K562 (cell line): ENCODE measurements at regions not wholly inside any gene's neighbourhood (a gene's known extent, or its start where the extent isn't known, plus 50 kb on each side); places are given as distances from the start of the nearest gene placed in this dataset.

Experiments used
- ATAC-seq: fragments of 200-7000 bp; cut with Tn5 transposase; 3 replicates; pipeline ENCODE4 v1.9.1; 2020; ENCODE audit warnings: moderate library complexity
- BruUV-seq: library from RNA; stranded (reverse); fragments of 400-500 nt; replicated peaks from 2 replicates; lab custom pipeline; 2021; lab: Mats Ljungman, UMichigan
- CTCF ChIA-PET: fragments of 300-600 bp; formaldehyde crosslinking; extraction: SDS; loops from one replicate; lab custom pipeline; 2021; ENCODE audit warnings: low intra/inter-chr PET ratio; lab: Yijun Ruan, JAX
- POLR2A ChIA-PET: fragments of 300-600, 350-650 bp; sonication (Branson Sonifier 250); formaldehyde crosslinking; extraction: SDS; loops from one replicate; lab custom pipeline; 2021; ENCODE audit warnings: antibody characterized with exemption, inconsistent platforms; lab: Yijun Ruan, JAX
- DNase-seq, 4 experiments: peaks; one replicate each; pipeline versions ENCODE4 v3.0.0 to v3.0.0-alpha.2; 2011 to 2018; ENCODE audit warnings: low spot score in 3 of 4, mixed read lengths in 3 of 4; ENCODE audit errors: extremely low read depth in 1 of 4
- FAIRE-seq: peaks from 2 replicates; lab custom pipeline; 2011; peaks lifted over from hg19 to GRCh38; lab: Jason Lieb, UNC
- H2AFZ ChIP-seq: 2 replicates; pipeline ENCODE4 v1.6.0; 2011; ENCODE audit warnings: low read depth, low read length, control low read depth, inconsistent platforms
- H3K27ac ChIP-seq: fragments of 200-600 bp; 3 replicates; pipeline ENCODE4 v1.8.0; 2011; ENCODE audit warnings: low read depth, mild to moderate bottlenecking, control low read depth, inconsistent platforms, low read length, moderate library complexity, mixed read lengths; ENCODE audit errors: extremely low read depth
- H3K27me3 ChIP-seq, 2 experiments: fragments of 300-600 bp in 1 of 2; 2 replicates in 1 of 2; 3 replicates in 1 of 2; pipeline versions ENCODE4 v1.6.0 to v1.8.0; 2011; ENCODE audit warnings: inconsistent platforms in 2 of 2, low read length in 2 of 2, mild to moderate bottlenecking in 1 of 2, mixed read lengths in 1 of 2, moderate library complexity in 1 of 2; ENCODE audit not compliant: control insufficient read depth in 2 of 2, insufficient read depth in 2 of 2
- H3K36me3 ChIP-seq: fragments of 300-600 bp; 3 replicates; pipeline ENCODE4 v1.8.0; 2011; ENCODE audit warnings: mild to moderate bottlenecking, low read length, inconsistent platforms; ENCODE audit not compliant: control insufficient read depth, insufficient read depth
- H3K4me1 ChIP-seq, 2 experiments: fragments of 200-600 bp in 1 of 2; replicated peaks in 1 of 2; 2 replicates in 1 of 2; 3 replicates in 1 of 2; pipeline versions ENCODE4 v1.5.1 to v1.8.0; 2011; ENCODE audit warnings: inconsistent platforms in 2 of 2, low read length in 2 of 2, mild to moderate bottlenecking in 1 of 2, mixed read lengths in 1 of 2, moderate library complexity in 1 of 2; ENCODE audit not compliant: control insufficient read depth in 2 of 2, insufficient read depth in 2 of 2
- H3K4me2 ChIP-seq: 2 replicates; pipeline ENCODE4 v1.6.1; 2011; ENCODE audit warnings: low read length, control low read depth, inconsistent platforms, mixed read lengths; ENCODE audit not compliant: insufficient read depth
- H3K4me3 ChIP-seq: fragments of 200-600 bp; sonication (generic), shearing (Covaris generic); 2 replicates; pipeline ENCODE4 v1.5.1; 2016; ENCODE audit warnings: control low read depth, inconsistent platforms
- H3K79me2 ChIP-seq: fragments of 200-600 bp; 3 replicates; pipeline ENCODE4 v1.8.0; 2011; ENCODE audit warnings: low read length, inconsistent platforms; ENCODE audit not compliant: control insufficient read depth, insufficient read depth
- H3K9ac ChIP-seq, 2 experiments: 2 replicates each; pipeline versions ENCODE4 v1.6.0 to v1.6.1; 2011; ENCODE audit warnings: low read depth in 2 of 2, low read length in 2 of 2, control low read depth in 1 of 2, inconsistent platforms in 1 of 2, mild to moderate bottlenecking in 1 of 2, mixed read lengths in 1 of 2; ENCODE audit not compliant: insufficient read depth in 1 of 2
- H3K9me1 ChIP-seq: one replicate; pipeline ENCODE4 v1.6.0; 2011; ENCODE audit warnings: inconsistent platforms, mild to moderate bottlenecking, low read length, moderate library complexity; ENCODE audit not compliant: control insufficient read depth, insufficient read depth
- H3K9me3 ChIP-seq: replicated peaks from 2 replicates; pipeline ENCODE4 v1.5.1; 2011; ENCODE audit warnings: low read depth, low read length, inconsistent platforms; ENCODE audit not compliant: control insufficient read depth, insufficient read depth
- H4K20me1 ChIP-seq: replicated peaks from 2 replicates; pipeline ENCODE4 v1.6.1; 2011; ENCODE audit warnings: low read length, inconsistent platforms, mixed read lengths; ENCODE audit not compliant: control insufficient read depth, insufficient read depth
- E4F1 ChIP-seq: fragments of 250-450 bp; sonication (Bioruptor Pico); IDR thresholded peaks from 2 replicates; pipeline ENCODE4 v1.5.0; 2021; ENCODE audit warnings: mild to moderate bottlenecking, borderline replicate concordance
- HMGXB4 ChIP-seq: sonication (generic); formaldehyde crosslinking; IDR thresholded peaks from 2 replicates; pipeline ENCODE4 v1.8.1; 2023; ENCODE audit warnings: mild to moderate bottlenecking, missing genetic modification reagents
- MTA2 ChIP-seq: fragments of 450-650 bp; IDR thresholded peaks from 2 replicates; pipeline ENCODE4 v1.6.1; 2016; ENCODE audit warnings: low read depth
- NFXL1 ChIP-seq: fragments of 450-650 bp; formaldehyde crosslinking; IDR thresholded peaks from 2 replicates; pipeline ENCODE4 v1.4.0; 2021; ENCODE audit warnings: mild to moderate bottlenecking
- WGBS: fragments of 100-300 bp; shearing (Covaris generic); methylation state at CpG from one replicate; pipeline ENCODE4 v1.1.6; 2016; ENCODE audit warnings: low coverage, mixed read lengths; ENCODE audit not compliant: insufficient coverage; ENCODE audit errors: missing lambda C conversion rate; 5-methylcytosine and 5-hydroxymethylcytosine counted together
- in situ Hi-C: fragments of 300-500 bp; cut with MboI; formaldehyde crosslinking; loops from 4 replicates; pipeline ENCODE4 v1.15.0; 2018; ENCODE audit warnings: inconsistent platforms, mixed read lengths
- intact Hi-C: fragments of 100-400 bp; cut with micrococcal nuclease; formaldehyde crosslinking; loops from 2 replicates; pipeline ENCODE4 v1.14.2; 2022
- TF ChIP-seq, protein P1 (sequence below): sonication (generic); formaldehyde crosslinking; IDR thresholded peaks from 2 replicates; pipeline ENCODE4 v1.8.0; 2022; ENCODE audit warnings: mild to moderate bottlenecking, missing genetic modification reagents
- TF ChIP-seq, protein P2 (sequence below): fragments of 250-450 bp; sonication (Bioruptor Pico); IDR thresholded peaks from 2 replicates; pipeline ENCODE4 v1.4.0; 2020

DNA sequence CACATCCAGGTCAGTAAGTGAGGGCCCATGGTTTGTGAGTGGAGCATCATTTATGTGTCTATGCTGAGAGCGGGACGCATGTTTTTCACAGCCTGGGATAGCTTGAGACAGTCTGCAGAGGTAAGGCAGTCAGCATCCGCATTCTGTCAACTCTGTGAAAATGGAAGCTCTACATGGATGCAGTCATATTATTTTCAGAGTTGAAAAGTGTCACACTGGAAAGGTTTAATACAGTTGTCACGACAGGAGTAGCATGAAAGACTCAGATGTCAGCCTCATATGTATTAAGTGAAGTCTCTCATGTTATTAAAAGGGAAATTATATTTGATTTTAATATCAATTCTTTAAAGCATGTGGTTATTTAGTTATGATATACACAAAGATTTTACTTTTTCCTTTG, 436.9 kb upstream of the GYPC start:
- H3K4me1 ChIP-seq = no peaks in the 10 kb centered on the region; a peak in 1 of 5 replicates
- no peaks in the 10 kb centered on the region for H4K20me1 ChIP-seq
- H3K9me3 ChIP-seq = 0 out of 2 replicates have a peak, but pooled peaks cover 4% of the 10 kb centered on the region
- DNase-seq = no peak
- no peaks in the 10 kb centered on the region for H3K9me1 ChIP-seq
- H3K4me2 ChIP-seq = no peak overlapping the region
- BruUV-seq = no TSS peak
- no peaks in the 10 kb centered on the region for H3K79me2 ChIP-seq
- TF ChIP-seq, protein P1, sequence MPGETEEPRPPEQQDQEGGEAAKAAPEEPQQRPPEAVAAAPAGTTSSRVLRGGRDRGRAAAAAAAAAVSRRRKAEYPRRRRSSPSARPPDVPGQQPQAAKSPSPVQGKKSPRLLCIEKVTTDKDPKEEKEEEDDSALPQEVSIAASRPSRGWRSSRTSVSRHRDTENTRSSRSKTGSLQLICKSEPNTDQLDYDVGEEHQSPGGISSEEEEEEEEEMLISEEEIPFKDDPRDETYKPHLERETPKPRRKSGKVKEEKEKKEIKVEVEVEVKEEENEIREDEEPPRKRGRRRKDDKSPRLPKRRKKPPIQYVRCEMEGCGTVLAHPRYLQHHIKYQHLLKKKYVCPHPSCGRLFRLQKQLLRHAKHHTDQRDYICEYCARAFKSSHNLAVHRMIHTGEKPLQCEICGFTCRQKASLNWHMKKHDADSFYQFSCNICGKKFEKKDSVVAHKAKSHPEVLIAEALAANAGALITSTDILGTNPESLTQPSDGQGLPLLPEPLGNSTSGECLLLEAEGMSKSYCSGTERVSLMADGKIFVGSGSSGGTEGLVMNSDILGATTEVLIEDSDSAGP (CRISPR knock-in tag) = no peak
- H2AFZ ChIP-seq = no peak overlapping the region
- H3K27me3 ChIP-seq = no peaks in the 10 kb centered on the region
- ATAC-seq = no peak
- ChIA-PET CTCF (no interaction called here), POLR2A (no interaction called here)
- 61% methylated on average over 4 of the region's 4 CpGs for WGBS
- no peak for FAIRE-seq
- H3K4me3 ChIP-seq = no peak overlapping the region
- intact Hi-C loops = no loop called here
- no peak overlapping the region for H3K9ac ChIP-seq
- H3K27ac ChIP-seq = no peak overlapping the region
- in situ Hi-C loops = no loop called here
- H3K36me3 ChIP-seq = no peaks in the 10 kb centered on the region

- Histone ChIP-seq H3K9me1 (no peaks in the 10 kb centered on the region), H2AFZ (no peak overlapping the region), H4K20me1 (no peaks in the 10 kb centered on the region), H3K27me3 (no peaks in the 10 kb centered on the region), H3K9me3 (0 out of 2 replicates have a peak, but pooled peaks cover 4% of the 10 kb centered on the region), H3K4me1 (no peaks in the 10 kb centered on the region; a peak in 1 of 5 replicates), H3K36me3 (no peaks in the 10 kb centered on the region), H3K4me2 (no peak overlapping the region), H3K79me2 (no peaks in the 10 kb centered on the region), H3K9ac (no peak overlapping the region), H3K4me3 (no peak overlapping the region), H3K27ac (no peak overlapping the region)
- DNase-seq = no peak
- ChIA-PET POLR2A (no interaction called here), CTCF (no interaction called here)
- TF ChIP-seq, protein P2, sequence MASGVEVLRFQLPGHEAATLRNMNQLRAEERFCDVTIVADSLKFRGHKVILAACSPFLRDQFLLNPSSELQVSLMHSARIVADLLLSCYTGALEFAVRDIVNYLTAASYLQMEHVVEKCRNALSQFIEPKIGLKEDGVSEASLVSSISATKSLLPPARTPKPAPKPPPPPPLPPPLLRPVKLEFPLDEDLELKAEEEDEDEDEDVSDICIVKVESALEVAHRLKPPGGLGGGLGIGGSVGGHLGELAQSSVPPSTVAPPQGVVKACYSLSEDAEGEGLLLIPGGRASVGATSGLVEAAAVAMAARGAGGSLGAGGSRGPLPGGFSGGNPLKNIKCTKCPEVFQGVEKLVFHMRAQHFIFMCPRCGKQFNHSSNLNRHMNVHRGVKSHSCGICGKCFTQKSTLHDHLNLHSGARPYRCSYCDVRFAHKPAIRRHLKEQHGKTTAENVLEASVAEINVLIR (CRISPR knock-in tag) = no peak
- TF ChIP-seq E4F1 (CRISPR knock-in tag) (no peak), NFXL1 (CRISPR knock-in tag) (no peak), HMGXB4 (no peak), MTA2 (no peak)
- intact Hi-C loops (no loop called here), in situ Hi-C loops (no loop called here)
- BruUV-seq = no TSS peak
- no peak for ATAC-seq
- 36% methylated on average over 6 of the region's 6 CpGs for WGBS
- FAIRE-seq = no peak
Observed at GRCh38 chr2:126220331-126220730, 435.6 kb upstream of the GYPC start.
